Fibroblast of skin of left biceps (primary cell): ENCODE measurements at regions not wholly inside any gene's neighbourhood (a gene's known extent, or its start where the extent isn't known, plus 50 kb on each side); places are given as distances from the start of the nearest gene placed in this dataset.
A peak's percentile ranks its signal among the peaks of the same experiment; 100 is the strongest.

Experiments used
- DNase-seq, 2 experiments: peaks; one replicate each; pipeline ENCODE4 v3.0.0-alpha.2; 2013; ENCODE audit warnings: low read depth in 2 of 2

GRCh38 chr16:64541621-64542020, 580.2 kb downstream of the CDH11 start:
- DNase-seq, result no peak

GRCh38 chr16:64540434-64540833, 581.4 kb downstream of the CDH11 start:
- DNase-seq, result no peak

- DNase-seq, result no peak
Observed at GRCh38 chr16:64539811-64540371, 582.0 kb downstream of the CDH11 start.

GRCh38 chr16:64534180-64534780, 587.6 kb downstream of the CDH11 start:
- no peak for DNase-seq

- no peak for DNase-seq
Observed at GRCh38 chr16:64532691-64533090, 589.2 kb downstream of the CDH11 start.

GRCh38 chr16:64532117-64532516, 589.7 kb downstream of the CDH11 start:
- DNase-seq, result no peak

GRCh38 chr16:64531401-64531800, 590.5 kb downstream of the CDH11 start:
- no peak for DNase-seq

- DNase-seq, result no peak
Observed at GRCh38 chr16:64522548-64522947, 599.3 kb downstream of the CDH11 start.

GRCh38 chr16:64513871-64514270, 608.0 kb downstream of the CDH11 start:
- no peak for DNase-seq

- no peak for DNase-seq
Observed at GRCh38 chr16:64507240-64508024, 614.4 kb downstream of the CDH11 start.

GRCh38 chr16:64499211-64499610, 622.7 kb downstream of the CDH11 start:
- no peak for DNase-seq

- DNase-seq, result no peak
Observed at GRCh38 chr16:64498363-64498762, 623.5 kb downstream of the CDH11 start.

GRCh38 chr16:64493709-64494108, 628.2 kb downstream of the CDH11 start:
- DNase-seq, result no peak

- no peak for DNase-seq
Observed at GRCh38 chr16:64489449-64489848, 632.4 kb downstream of the CDH11 start.

- no peak for DNase-seq
Observed at GRCh38 chr16:64486561-64486960, 635.3 kb downstream of the CDH11 start.

GRCh38 chr16:64481497-64481896, 640.4 kb downstream of the CDH11 start:
- DNase-seq, result no peak

- DNase-seq, result peak; percentile 34 to 42
Observed at GRCh38 chr16:64478252-64478906, 643.5 kb downstream of the CDH11 start.

- no peak for DNase-seq
Observed at GRCh38 chr16:64475627-64476351, 646.1 kb downstream of the CDH11 start.

- no peak for DNase-seq
Observed at GRCh38 chr16:64470916-64471315, 650.9 kb downstream of the CDH11 start.

- no peak for DNase-seq
Observed at GRCh38 chr16:64469906-64470702, 651.8 kb downstream of the CDH11 start.

- DNase-seq, result no peak
Observed at GRCh38 chr16:64469351-64469750, 652.5 kb downstream of the CDH11 start.
